GM19455 (cell line): ENCODE measurements at regions not wholly inside any gene's neighbourhood (a gene's known extent, or its start where the extent isn't known, plus 50 kb on each side); places are given as distances from the start of the nearest gene placed in this dataset.
"Not testable (repeated sequence)": the region's sequence is repeated elsewhere in the genome, so short reads cannot be mapped to it uniquely, and the experiment has no call there.

Source experiments
- ATAC-seq: cut with Tn5 transposase; IDR thresholded peaks from one replicate; pipeline ENCODE4 v1.9.1; 2021; ENCODE audit not compliant: unreplicated experiment

- no peak for ATAC-seq
Measured at GRCh38 chr3:170657312-170657711, 71.4 kb upstream of the SLC7A14 start.

DNA sequence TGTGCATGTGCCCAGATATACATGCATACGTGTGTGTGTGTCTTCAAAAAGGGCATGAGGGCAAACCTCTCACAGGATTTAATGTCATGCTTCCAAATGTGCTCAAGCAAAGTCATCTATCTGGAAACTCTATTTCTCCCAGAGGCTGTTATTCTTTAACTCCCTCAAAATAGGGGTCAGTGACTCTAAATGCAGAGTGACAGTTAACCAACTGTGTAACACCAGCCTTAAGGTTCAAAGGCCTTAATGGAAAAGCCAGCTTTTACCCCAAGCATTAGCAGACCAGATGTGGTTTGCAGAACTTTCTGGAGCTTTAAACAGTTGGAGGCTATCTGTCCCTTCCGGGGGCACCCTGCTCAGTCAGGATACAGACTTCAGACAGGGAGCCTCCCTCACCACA, 70.4 kb upstream of the SLC7A14 start:
- ATAC-seq = no peak

GRCh38 chr3:170653801-170654200, 67.9 kb upstream of the SLC7A14 start:
- no peak for ATAC-seq

DNA sequence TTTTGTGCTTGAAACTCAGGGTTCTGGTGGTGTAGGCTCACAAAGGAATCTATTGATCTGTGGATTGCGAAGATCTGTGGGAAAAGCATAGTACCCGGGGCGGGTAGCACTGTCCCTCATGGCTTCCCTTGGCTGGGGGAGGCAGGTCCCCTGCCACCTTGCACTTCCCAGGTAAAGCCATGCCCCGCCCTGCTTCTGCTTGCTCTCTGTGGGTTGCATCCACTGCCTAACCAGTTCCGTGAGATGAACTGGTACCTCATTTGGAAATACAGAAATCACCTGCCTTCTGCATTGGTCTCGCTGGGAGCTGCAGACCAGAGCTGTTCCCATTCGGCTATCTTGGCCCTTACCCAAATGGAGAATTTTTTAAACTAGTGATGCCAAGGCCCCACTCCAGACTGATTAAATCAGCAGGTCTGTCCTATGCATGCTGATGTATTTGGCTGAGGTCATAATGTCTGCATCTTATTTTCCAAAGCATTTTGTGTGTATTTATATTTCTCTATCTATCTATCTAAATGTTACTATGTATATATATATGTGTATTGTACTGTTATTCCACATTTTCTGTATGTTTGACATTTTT, 65.5 kb upstream of the SLC7A14 start:
- ATAC-seq = no peak

DNA sequence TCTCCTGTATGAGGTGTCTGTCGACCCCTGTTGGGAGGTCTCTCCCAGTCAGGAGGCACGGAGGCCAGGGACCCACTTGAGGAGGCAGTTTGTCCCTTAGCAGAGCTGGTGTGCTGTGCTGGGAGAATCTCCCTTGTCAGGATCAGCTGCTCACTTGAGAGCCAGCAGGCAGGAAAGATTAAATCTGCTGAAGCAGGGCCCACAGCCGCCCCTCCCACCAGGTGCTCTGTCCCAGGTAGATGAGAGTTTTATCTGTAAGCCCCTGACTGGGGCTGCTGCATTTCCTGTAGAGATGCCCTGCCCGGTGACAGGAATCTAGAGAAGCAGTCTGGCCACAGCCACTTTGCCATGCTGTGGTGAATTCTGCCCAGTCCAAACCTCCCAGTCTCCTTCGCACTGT, 64.7 kb upstream of the SLC7A14 start:
- ATAC-seq = not testable (repeated sequence)

DNA sequence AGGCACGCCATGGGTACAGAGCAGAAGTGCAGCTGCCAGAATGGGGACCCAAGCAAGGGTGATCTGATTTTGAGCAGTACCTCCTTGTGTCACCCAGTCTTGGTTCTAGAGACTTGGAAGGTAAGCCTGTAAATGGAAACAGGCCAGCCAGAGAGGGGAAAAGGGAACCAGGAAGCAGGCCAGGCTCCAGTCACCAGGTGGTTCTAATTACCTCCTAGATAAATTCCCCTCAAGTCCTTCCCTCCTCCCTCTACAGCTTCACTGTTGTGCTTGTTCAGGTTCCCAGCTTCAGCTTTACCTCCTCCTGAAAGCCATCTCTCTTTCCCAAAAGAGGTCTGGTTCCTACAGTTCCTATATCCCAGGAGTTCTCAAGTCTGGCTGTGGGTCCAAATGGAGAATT, 58.8 kb upstream of the SLC7A14 start:
- no peak for ATAC-seq

DNA sequence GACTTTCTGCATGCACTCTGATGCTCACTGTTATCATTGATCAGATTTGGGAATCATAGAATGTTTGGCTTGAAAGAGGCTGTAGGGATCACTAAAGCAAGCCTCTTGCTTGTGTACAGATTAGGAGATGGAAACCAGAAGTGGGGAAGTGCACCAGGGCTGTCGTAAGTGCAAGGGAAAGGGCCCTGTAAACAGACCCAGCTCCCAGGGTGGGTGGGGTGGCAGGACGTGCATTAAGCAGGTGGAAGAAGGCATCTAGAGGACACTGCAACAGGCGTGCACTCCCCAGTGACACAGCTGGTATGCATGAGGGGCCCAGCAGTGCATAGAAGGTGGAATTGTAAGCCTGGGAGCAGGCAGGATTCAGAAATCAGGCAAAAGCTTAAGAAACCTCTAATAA, 58.0 kb upstream of the SLC7A14 start:
- no peak for ATAC-seq

DNA sequence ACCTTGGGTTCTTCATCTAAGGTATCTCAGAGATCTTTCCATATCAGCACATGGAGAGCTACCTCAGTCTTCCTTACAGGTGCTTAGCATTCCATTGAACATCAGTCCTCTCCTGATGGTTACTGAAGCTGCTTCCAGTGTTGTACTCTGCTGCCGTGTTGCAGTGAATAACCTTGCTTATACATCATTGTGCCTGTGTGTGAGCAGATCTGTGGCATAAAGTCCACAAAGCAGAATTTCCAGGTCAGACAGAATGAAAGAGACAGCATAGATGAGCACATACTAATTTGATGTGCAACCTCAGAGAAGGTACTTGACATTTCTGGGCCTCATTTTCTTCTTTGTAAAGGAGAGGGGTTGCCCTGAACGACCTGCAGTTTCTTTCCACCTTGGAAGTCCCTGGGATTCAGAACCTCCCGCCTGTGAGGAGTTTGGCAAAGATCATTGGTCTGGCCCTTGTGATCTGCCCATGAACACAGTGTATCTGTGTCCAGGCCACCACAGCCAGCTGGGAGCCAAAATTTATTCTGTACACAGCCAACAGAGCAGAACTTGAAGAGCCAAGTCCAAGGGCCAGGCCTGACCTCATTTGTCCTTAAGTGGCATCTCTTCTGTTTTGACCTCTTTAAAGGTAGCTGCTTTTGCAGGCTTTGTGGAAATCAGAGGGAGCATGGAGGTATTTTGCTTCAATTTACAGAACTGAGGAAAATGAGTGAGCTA, 57.2 kb upstream of the SLC7A14 start:
- no peak for ATAC-seq

DNA sequence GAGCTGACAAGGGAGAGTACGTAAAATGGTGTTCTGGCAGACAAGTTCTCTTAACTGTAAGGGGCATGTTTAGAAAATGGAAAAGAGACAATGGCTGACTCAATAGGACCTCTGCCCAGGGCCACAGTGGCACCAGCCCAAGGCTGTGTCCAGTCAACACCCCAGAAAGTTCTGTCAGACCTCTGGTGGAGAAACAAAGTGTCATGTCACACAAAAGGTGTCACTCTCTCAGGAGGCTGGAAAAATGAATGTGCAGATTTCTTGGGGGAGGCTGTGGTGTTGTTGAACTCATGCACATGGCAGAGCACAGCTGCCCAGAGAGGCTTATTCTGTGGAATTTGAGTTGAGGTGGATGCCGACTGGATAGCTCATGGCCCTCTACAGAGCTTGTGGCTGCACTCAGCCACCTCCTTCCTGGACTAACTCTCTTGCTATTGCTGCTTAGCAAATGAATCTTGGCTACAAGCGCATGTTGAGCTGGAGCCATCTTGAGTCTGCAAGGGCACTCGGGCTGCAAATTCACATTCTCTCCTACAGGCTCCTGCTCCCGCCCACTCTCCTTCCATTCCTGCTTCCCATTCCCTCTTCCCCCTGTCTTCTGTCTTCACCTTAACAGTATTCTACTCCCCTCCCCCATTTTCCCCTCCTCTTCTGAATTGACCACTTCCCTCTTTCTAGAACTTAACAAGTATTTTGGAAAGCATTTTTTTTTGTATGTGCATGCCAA, 55.8 kb upstream of the SLC7A14 start:
- no peak for ATAC-seq

DNA sequence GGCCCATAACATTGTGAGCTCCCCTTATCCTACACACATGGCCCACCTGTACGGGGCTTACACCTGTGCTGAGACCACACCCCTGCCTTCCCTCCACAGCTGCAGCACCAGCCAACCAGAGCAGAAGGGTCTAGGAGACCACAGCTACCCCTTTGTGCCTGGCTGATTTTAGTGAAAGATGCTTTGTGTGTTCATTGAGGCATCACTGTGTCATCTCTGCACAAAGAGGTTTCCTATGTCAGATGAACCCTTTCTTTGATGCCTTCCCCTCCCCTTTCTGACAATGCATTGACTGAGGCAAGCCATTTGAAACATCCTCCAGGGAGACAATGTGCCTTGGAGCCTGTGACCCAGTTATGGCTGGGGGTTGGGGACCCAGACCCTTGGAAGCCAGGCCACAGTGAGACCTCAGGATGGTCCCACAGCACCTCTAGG, 54.9 kb upstream of the SLC7A14 start:
- ATAC-seq = no peak

DNA sequence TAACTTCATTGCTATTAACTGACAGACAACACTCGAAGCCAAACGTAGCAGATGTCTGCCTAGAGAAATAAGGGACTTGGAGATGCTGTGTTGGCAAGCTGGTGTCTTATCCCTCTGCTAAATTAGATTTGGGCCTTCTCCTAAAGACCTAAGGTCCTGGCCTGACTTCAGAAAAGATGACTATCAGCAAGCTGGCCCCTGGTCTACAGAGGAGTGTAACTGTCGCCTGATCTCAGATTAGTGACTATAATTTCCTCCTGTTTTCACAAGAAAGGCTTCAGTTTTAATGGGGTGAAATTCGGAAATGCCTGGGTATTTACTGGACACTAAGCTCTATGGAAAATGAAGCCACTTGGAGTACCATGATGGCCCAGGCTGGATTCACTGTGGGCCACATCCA, 53.1 kb upstream of the SLC7A14 start:
- no peak for ATAC-seq

GRCh38 chr3:170637306-170637705, 51.4 kb upstream of the SLC7A14 start:
- ATAC-seq = no peak

DNA sequence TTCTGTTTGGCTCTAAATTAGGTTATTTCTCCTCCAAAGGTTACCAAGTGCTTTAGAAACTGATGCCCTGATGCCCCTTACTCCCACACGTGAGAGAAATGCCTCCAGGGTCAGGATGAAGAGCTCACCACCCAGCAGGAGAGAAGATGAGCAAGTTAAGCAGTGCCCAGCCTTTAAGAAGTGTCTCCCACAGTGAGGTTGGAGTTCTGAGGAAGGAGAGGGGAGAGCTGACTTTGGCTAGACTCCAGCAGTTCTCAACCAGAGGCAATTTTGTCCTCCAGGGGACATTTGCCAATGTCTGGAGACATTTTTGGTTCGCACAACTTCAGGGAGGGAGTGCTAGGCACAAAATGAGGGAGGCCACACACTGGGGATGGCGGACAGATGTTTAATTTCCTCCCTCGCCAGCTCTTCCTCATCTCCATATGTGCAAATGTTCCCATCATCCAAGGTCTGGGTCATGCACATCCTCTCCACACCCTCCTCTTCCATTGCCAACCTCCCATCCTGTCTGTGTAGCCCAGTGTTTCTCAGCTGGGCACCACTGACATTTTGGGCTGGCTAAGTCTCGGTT, 50.6 kb upstream of the SLC7A14 start:
- ATAC-seq = no peak
